Activated T-helper 1 cell treated with Interleukin-2 at 50 U/mL for 16 hours (primary cell): ENCODE measurements at regions not wholly inside any gene's neighbourhood (a gene's known extent, or its start where the extent isn't known, plus 50 kb on each side); places are given as distances from the start of the nearest gene placed in this dataset.
"Not testable (repeated sequence)": the region's sequence is repeated elsewhere in the genome, so short reads cannot be mapped to it uniquely, and the experiment has no call there.

Source experiments
- DNase-seq: peaks from one replicate; pipeline ENCODE4 v3.0.0-alpha.2; 2020; ENCODE audit warnings: low read depth

DNA sequence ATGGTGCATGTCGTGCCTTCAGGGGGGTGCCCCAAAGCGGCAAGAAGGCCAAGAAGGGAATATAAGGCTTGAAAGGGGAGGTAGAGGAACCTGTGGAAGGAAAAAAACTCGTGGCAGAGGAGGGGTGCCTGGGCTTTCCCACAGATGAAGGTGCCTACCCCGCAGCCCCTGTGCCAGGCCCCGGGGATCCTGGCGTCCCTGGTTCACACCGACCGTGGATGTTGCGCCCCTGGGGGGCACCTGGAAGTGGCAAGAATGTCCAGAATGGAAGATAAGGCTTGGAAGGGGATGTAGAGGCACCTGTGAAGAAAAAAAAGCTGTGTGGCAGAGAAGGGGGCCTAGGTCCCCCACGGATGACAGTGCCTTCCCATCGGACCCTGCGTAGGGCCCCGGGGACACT is 282.2 kb downstream of the ALG10 start:
- DNase-seq = no peak

DNA sequence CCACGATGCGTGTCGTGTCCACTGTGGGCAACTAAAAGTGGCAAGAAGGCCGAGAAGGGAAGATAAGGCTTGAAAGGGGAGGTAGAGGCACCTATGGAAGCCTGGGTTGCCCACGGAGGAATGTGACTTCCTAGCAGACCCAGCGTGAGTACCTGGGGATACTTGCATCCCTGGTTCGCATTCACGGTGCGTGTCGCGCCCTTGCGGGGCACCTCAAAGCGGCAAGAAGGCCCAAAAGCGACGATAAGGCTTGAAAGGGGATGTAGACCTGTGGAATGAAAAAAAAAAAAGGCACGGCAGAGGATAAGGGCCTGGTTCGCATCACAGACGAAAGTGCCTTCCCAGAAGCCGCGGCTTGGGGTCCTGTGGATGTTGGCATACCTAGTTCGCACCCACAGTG is 282.9 kb downstream of the ALG10 start:
- no peak for DNase-seq

DNA sequence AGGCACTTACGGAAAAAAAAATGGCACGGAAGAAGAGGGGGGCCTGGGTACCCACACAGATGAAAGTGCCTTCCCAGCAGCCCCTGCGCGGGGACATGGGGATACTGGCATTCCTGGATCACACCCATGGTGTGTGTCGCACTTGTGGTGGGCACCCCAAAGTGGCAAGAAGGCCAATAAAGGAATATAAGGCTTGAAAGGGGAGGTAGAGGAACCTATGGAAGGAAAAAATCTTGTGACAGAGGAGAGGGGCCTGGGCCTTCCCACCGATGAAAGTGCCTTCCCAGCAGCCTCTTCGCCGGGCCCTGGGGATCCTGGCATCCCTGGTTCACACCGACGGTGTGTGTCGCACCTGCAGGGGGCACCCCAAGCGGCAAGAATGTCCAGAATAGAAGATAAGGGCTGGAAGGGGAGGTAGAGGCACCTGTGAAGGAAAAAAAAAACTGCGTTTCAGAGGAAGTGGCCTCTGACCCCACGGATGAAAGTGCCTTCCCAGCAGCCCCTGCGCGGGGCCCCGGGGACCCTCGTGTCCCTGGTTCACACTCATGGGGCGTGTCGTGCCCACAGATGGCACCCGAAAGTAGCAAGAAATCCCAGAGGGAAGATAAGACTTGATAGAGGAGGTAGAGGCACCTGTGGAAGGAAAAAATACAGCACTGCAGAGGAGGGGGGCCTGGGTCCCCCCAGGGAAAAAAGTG is 284.0 kb downstream of the ALG10 start:
- DNase-seq = no peak

DNA sequence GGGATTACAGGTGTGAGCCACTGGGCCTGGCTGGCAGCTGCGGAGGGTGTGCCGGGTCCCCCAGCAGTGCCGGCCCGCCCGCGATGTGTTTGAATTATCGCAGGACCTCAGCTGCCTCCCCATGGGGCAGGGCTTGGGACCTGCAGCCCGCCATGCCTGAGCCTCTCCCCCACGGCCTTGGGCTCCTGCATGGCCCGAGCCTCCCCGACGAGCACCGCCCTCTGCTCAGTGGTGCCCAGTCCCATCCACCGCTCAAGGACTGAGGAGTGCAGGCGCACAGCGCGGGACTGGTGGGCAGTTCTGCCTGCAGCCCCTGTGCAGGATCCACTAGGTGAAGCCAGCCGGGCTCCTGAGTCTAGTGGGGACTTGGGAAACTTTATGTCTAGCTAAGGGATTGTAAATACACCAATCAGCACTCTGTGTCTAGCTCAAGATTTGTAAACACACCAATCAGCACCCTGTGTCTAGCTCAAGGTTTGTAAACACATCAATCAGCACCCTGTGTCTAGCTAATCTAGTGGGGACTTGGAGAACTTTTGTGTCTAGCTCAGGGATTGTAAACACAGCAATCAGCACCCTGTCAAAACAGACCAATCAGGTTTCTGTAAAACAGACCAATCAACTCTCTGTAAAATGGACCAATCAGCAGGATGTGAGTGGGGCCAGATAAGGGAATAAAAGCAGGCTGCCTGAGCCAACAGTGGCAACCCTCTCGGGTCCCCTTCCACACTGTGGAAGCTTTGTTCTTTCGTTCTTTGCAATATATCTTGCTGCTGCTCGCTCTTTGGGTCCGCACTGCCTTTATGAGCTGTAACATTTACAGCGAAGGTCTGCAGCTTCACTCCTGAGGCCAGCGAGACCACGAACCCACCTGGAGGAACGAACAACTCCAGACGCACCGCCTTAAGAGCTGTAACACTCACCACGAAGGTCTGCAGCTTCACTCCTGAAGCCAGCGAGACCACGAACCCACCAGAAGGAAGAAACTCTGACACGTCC is 287.8 kb downstream of the ALG10 start:
- not testable (repeated sequence) for DNase-seq

DNA sequence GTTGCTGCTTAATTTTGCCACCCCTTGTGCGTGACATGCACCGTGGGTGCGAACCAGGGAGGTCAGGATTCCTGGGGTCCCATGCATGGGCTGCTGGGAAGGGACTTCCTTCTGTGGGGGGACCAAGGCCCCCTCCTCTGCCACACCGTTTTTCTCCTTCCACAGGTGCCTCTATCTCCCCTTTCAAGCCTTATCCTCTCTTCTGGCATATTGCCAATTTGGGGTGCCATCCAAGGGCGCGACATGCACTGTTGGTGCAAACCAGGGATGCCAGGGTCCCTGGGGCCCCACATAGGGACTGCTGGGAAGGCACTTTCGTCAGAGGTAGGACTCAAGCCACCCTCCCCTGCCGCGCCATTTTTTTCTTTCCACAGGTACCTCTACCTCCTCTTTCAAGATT is 289.0 kb downstream of the ALG10 start:
- no peak for DNase-seq

DNA sequence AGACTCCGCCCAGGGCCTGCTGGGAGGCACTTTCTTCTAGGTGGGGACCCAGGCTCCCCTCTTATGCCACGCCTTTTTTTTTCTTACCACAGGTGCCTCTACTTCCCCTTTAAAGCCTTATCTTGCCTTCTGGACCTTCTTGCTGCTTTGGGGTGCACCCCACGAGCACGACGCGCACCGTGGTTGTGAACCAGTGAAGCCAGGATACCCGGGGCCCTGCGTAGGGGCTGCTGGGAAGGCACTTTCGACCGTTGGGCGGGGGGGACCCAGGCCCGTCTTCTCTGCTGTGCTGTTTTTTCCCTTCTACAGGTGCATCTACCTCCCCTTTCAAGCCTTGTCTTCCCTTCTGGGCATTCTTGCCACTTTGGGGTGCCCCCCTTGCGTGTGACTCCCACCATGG is 305.4 kb downstream of the ALG10 start:
- no peak for DNase-seq

DNA sequence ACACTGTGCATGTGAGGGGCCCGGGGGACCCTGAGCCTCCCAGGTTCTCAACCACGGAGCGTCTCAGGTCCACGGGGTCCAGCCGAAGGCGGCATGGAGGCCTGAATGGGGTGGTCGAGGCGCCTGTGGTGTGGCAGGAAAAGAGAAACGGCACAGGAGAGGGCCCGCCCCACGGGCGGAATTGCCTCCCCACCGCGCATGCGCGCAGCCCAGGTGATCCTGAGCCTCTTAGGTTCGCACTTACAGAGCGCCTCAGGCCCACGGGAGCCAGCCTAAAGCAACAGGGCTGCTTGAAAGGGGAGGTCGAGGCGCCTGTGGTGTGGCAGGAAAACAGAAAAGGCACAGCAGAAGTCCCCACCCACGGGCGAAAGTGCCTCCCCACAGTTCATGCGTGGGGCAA is 311.0 kb downstream of the ALG10 start:
- no peak for DNase-seq

DNA sequence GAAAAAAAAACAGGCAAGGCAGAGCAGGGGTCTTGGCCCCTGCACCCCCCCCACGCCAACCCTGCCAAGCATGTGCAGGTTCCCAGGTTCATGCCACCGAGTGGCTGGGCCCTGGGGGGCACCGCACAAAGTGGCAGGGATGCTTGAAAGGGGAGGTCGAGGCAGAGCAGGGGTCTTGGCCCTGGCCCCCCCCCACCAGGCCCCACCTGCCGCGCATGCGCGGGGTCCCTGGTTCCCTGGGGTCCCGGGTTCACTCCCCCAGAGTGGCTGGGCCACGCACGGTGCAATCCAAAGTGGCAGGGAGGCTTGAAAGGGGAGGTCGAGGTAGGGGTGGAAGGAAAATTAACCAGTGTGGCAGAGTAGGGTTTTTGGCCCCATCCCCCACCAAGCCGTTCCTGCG is 312.2 kb downstream of the ALG10 start:
- no peak for DNase-seq

DNA sequence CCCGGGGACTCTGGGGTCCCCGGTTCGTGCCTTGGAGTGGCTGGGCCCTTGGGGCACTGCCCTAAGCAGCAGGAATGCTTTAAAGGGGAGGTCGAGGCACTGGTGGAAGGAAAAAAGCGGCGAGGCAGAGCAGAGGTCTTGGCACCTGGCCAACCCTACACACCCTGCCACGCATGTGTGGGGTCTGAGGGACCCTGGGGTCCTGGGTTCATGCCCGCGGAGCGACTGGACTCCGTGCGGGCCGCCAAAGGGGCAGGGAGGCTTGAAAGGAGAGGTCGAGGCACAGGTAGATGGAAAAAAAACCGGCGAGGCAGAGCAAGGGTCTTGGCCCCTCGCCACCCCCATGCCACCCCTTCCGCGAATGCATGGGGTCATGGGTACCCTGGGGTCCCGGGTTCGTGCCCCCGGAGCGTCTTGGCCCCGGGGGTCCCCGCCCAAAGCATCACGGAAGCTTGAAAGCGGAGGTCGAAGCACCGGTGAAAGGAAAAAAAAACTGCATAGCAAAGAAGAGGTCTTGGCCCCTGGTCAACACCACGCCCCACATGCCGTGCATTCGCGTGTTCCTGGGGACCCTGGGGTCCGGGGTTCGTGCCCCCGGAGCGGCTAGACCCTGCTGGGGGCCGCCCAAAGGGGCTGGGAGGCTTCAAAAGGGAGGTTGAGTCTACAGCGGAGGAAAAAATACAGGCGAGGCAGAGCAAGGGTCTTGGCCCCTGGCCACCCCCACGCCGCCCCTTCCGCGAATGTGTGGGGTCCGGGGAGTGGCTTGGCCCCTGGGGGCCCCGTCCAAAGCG is 312.9 kb downstream of the ALG10 start:
- no peak for DNase-seq

DNA sequence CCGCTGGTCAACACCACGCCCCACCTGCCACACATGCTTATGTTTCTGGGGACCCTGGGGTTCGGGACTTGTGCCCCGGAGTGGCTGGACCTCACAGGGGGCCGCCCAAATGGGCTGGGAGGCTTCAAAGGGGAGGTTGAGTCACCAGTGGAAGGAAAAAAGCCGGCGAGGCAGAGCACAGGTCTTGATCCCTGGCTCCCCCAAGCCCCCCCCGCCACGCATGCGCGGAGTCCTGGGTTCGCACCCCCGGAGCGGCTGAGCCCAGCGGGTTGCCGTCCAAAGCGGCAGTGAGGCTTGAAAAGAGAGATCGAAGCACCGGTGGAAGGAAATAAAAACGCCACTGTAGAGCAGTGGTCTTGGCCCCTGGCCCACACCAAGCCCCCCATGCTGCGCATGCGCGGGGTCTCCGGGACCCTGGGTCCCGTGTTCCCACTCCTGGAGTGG is 313.5 kb downstream of the ALG10 start:
- DNase-seq = no peak

DNA sequence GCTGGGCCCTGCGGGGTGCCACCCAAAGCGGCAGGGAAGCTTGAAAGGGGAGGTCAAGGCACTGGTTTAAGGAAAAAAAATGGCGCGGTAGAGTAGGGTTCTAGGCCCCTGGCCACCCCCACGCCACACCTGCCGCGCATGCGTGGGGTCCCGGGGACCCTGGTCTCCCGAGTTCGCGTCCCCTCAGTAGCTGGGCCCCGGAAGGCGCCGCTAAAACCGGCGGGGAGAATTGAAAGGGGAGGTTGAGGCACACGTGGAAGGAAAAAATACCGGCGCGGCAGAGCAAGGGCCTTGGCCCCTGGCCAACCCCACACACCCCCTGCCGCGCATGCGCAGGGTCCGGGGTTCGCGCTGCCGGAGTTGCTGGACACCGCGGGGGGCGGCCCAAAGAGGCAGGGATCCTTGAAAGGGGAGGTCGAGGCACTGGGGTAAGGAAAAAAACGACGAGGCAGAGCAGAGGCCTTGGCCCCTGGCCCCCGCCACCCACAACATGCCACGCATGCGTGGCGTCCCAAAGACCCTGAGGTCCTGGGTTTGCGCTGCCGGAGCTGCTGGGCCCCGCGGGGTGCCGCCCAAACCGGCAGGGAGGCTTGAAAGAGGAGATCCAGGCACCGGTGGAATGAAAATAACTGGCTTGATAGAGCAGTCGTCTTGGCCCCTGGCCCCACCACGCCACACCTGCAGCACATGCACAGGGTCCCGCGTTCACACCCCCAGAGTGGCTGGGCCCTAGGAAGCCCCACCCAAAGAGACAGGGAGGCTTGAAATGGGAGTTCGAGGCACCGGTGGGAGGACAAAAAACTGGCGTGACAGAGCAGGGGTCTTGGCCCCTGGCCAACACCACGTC is 314.5 kb downstream of the ALG10 start:
- DNase-seq = no peak

DNA sequence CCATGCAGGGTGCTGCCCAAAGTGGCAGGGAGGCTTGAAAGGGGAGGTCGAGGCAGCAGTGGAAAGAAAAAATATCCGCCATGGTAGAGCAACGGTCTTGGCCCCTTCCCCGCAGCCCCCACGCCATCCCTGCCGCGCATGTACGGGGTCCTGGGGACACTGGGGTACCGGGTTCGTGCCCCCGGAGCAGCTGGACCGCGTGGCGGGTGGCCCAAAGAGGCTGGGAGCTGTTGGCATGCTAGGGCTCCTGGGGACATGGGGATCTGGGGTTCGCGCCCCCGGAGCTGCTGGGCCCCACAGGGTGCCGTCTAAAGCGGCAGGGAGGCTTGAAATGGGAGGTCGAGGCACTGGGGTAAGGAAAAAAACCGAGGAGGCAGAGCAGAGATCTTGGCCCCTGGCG is 316.5 kb downstream of the ALG10 start:
- DNase-seq = no peak

DNA sequence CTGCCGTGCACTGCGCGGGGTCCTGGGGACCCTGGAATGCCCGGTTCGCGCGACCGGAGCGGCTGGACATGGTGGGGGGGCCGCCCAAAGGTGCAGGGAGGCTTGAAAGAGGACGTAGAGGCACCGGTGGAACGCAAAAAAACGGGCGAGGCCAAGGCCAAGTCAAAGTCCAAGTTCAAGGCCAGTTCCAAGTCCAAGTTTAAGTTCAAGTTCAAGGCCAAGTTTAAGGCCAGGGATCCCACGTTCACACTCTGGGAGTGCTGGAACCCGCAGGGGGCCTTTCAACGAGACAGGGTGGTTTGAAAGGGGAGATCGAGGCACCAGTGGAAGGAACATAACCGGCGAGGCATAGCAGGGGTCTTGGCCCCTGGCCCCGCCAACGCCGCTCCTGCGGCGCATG is 317.6 kb downstream of the ALG10 start:
- DNase-seq = no peak

DNA sequence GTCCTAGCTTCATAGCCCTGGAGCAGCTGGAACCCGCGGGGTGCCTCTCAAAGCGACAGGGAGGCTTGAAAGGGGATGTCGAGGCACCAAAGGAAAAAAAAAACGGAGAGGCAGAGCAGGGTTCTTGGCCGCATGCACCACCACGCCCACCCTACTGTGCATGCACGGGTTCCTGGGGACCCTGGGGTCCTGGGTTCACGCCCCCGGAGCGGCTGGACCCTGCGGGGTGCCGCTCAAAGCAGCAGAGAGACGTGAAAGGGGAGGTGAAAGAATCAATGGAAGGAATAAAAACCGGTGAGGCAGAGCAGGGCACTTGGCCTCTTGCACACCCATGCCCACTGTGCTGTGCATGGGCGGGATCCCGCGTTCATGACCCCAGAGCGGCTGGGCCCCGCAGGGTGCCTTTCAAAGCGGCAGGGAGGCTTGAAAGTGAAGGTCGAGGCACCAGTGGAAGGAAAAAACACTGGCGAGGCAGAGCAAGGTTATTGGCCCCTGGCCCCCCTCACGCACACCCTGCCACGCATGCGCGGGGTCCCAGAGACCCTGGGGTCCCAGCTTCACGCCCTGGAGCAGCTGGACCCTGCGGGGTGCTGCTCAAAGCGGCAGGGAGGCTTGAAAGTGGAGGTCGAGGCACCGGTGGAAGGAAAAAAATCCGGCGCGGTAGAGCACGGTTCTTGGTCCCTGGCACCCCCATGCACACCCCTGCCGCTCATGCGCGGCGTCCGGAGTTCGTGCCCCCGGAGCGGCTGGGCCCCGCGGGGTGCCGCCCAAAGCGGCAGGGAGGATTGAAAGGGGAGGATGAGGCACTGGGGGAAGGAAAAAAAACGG is 318.5 kb downstream of the ALG10 start:
- no peak for DNase-seq

DNA sequence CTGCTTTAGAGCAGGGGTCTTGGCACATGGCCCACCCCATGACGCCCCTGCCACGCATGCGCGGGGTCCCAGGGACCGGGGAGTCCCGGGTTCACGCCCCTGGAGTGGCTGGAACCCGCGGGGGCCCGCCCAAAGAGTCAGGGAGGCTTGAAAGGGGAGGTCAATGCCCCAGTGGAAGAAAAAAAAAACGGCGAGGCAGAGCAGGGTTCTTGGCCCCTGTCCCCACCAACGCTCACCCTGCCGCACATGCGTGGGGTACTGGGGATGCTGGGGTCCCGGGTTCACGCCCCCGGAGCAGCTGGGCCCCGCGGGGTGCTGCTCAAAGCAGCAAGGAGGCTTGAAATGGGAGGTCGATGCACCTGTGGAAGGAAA is 319.1 kb downstream of the ALG10 start:
- DNase-seq = no peak

DNA sequence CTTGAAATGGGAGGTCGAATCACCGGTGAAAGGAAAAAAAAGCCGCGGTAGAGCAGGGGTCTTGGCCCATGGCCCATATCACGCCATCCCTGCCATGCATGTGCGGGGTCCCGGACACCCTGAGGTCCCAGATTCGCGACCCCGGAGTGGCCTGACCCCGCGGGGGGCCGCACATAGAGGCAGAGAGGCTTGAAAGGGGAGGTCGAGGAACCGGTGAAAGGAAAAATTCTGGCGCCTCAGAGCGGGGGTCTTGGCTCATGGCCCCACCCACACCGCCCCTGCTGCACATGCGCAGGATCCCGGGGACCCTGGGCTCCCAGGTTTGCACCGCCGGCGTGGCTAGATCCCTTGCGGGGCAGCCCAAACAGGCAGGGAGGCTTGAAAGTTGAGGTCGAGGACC is 319.8 kb downstream of the ALG10 start:
- no peak for DNase-seq

DNA sequence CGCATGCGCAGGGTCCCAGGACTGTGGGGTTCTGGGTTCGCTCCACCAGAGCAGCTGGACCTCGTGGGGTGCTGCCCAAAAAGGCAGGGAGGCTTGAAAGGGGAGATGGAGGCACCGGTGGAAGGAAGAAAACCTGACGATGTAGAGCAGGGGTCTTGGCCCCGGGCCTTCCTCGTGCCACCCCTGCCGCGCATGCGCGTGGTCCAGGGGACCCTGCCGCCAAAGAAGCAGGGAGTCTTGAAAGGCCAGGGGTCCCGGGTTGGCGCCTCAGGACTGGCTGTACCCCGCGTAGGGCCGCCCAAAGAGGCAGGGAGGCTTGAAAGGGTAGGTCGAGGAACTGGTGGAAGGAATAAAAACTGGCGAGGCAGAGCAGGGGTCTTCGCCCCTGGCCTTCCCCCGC is 321.0 kb downstream of the ALG10 start:
- no peak for DNase-seq

DNA sequence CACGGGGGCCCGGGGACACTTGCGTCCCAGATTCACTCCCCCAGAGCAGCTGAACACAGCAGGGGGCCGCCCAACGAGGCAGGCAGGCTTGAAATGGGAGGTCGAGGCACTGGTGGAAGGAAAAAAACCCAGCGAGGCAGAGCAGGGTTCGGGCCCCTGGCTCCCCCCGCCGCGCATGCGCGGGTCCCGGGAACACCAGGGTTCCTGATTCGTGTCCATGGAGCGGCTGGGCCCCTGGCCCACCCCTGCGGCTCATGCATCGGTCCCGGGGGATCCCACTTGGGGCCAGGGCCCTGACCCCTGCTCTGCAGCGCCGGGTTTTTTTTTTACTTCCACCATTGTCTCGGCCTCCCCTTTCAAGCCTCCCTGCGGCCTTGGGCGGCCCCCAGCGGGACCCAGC is 321.5 kb downstream of the ALG10 start:
- no peak for DNase-seq

DNA sequence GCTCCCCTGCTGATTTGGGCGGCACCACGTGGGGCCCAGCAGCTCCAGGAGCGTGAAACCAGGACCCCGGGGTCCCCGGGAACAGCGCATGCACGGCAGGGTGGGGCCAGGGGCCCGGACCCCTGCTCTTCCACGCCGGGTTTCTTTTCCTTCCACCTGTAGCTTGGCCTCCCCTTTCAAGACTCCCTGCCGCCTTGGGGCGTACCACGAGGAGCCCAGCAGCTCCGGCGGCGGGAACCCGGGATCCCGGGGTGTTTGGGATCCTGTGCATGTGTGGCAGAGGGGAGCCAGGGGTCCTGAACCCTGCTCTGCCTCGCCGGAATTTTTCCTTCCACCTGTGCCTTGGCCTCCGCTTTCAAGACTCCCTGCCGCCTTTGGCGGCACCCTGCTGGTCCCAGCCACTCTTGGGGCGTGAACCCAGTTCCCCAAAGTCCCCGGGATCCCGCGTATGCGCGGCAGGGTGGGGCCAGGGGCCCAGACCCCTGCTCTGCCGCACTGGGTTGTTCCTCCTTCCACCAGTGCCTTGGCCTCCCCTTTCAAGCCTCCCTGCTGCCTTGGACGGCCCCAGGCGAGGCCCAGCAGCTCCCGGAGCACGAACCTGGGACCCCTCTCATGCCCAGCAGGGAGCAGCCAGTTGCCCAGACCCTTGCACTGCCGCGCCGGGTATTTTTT is 322.7 kb downstream of the ALG10 start:
- DNase-seq = no peak

DNA sequence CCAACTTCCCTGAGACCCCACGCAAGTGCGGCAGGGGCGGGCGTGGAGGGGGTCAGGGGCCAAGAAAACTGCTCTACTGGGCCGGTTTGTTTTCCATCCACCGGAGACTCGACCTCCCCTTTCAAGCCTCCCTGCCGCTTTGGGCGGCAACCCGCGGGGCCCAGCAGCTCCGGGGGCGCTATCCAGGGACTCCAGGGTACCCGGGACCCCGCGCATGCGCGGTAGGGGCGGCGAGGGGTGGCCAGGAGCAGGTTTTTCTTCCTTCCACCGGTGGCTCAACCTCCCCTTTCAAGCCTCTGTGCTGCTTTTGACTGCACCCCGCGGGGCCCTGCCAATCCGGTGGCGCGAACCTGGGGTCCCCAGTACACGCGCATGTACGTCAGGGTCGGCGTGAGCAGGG is 323.5 kb downstream of the ALG10 start:
- DNase-seq = no peak
